Fibroblast of upper back skin (primary cell): ENCODE measurements at regions not wholly inside any gene's neighbourhood (a gene's known extent, or its start where the extent isn't known, plus 50 kb on each side); places are given as distances from the start of the nearest gene placed in this dataset.
A peak's percentile ranks its signal among the peaks of the same experiment; 100 is the strongest.
"Not testable (repeated sequence)": the region's sequence is repeated elsewhere in the genome, so short reads cannot be mapped to it uniquely, and the experiment has no call there.

Experiments used
- DNase-seq: peaks from one replicate; pipeline ENCODE4 v3.0.0-alpha.2; 2013

DNA sequence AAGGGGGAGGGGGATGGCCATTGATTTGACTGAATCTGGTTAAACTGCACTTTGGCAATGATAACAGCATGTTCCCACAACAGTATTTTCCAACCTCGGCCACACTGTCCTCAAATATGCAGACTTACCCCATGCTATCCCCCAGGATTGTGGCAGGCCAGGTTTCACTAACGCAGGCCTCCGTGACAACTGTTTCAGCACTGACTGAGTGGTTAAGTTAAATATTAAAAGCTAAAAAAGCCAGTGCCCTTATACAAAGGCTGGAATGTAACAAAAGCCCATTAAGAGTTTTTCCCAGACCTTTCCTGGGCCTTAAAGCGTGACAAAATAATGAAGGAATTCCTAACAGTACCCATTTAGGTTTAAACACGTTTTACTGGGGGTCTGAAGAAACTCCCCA, 202.9 kb downstream of the USP25 start:
- peak; percentile 3 for DNase-seq

DNA sequence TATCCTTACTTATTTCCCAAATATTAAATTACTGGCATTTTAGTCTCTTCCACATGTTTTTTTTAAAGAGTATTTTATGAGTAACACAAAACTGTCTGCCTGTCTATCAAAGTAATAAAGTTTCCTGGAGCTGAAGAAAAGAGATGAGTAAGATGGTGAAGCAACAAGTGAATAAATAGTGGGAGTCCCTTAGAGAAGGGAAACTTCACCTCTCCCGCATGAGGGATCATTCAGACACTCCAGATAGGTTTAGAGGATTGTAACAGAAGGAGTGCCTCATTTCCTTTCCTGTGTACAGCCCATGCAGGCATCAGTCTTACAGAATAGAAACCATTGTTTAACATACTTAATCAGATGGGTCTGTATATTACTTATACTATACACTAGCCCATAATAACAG, 205.7 kb downstream of the USP25 start:
- DNase-seq: no peak

- no peak for DNase-seq
These were observed 213.4 kb downstream of the USP25 start for GRCh38 chr21:15943009-15943666.

DNA sequence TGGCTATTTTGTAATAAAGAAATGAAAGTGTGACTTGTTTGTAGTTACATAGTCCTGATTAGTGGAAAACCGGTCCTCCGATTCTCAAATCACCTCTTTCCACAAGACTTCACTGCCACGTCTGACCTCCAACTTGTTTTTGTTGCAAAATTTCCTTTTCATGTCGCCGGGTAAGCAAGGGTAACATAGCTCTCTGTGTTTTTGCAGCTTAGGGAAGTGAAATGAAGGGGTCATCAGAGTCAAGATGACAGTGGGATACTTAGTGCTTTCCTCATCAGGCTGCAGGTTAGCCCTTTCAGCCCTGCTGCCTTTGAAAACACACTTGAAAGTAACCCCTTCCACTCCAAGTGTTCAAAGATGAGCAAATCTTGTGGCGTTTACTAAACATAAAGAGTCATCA, 217.9 kb downstream of the USP25 start:
- no peak for DNase-seq

- no peak for DNase-seq
These were observed 223.9 kb downstream of the USP25 start for GRCh38 chr21:15953551-15954116.

GRCh38 chr21:15964236-15964855, 234.6 kb downstream of the USP25 start:
- DNase-seq: peak; percentile 47

DNA sequence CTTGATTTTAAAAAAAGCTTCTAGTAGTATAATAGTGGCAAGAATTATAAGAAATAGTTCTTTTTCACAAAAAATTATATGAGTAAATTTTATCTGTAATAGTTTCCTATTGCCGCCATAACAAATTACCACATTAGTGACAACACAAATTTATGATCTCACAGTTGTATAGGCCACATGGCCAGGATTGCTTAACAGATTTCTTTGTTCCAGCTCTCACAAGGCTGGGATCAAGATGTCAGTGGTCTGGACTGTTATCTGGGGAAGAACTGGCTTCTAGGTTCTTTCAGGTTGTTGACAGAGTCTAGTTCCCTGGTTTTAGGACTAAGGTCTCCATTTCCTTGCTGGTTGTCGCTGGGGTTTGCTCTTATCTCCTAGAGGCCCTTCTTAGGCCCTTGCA, 236.4 kb downstream of the USP25 start:
- no peak for DNase-seq

- no peak for DNase-seq
These were observed 236.9 kb downstream of the USP25 start for GRCh38 chr21:15966651-15967050.

- DNase-seq: peak; percentile 45
These were observed 237.9 kb downstream of the USP25 start for GRCh38 chr21:15967661-15968060.

- no peak for DNase-seq
These were observed 239.1 kb downstream of the USP25 start for GRCh38 chr21:15968776-15969310.

GRCh38 chr21:15976807-15977206, 247.0 kb downstream of the USP25 start:
- no peak for DNase-seq

DNA sequence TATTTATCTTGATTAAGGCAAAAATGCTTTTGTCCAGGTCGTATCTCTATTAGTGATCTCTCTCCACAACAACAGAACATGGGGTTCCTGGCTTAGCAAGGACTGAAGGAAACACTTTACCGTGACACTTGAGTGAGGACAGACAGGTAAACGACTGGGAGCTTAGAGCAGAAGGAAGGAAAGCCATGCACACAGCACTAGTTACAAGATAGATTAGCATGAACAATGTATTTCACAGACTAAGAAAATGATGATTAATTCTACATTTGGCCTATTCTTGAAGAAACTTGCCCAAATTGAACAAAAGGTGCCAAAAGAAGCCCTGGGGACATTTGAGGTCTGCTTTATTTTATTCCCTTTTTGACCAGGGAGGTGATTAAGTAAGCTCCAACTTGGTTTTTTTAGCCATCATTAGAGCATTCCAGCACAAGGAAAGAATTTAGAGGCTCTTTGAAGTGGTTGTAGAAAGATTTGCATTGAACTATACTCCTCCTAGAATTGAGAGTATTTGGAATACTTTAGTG, 248.5 kb downstream of the USP25 start:
- peak; percentile 94 for DNase-seq

DNA sequence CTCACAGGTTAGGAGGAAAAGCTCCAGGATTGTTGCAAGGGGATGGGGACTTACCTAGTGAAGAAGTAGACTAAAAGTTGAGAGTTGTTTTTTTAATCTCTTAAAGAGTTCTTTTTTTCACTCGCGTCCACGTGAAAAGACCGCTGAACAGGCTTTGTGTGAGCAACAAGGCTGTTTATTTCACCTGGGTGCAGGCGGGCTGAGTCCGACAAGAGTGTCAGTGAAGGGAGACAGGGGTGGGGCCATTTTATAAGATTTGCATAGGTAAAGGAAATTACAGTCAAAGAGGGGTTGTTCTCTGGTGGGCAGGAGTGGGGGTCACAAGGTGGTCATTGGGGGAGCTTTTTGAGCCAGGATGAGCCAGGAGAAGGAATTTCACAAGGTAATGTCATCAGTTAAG, 249.7 kb downstream of the USP25 start:
- DNase-seq: not testable (repeated sequence)

DNA sequence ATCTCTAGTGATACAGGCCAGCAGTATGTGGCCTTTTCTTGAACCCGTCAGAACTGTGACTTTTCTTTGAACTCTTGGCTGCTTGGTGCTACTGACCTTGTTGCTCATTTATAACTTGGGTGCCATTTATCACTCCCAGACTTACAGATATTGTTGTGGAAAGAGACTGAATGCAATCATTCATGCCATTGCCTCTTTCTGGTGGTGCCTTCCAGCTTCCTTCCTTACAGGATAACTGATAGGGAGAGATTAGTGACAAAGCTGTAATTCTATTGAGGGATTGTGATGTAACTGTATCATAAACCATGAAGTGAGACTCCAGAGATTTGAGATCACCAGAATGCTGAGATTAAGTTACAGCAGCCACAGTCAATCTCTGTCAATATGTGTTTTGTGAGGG, 256.5 kb downstream of the USP25 start:
- DNase-seq: peak; percentile 14

- DNase-seq: no peak
These were observed 262.4 kb downstream of the USP25 start for GRCh38 chr21:15992171-15992570.

DNA sequence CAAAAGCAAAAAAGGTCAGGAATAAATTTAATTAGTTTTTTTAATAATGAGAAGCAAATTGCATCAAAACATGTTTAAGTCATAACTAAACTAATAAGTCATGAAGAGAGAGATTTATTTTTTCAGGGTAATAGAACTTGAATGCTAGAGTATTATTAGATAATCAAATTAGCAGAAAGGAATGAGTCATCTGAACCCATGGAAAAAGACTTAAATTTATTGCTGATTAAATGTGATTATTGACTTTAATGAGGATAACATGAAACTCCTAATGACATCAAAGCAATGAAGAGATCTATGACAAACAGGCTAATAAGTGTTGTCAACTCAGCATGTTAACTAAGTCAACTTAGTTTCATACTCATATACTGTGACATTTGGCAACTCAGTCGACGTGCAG, 264.2 kb downstream of the USP25 start:
- no peak for DNase-seq

DNA sequence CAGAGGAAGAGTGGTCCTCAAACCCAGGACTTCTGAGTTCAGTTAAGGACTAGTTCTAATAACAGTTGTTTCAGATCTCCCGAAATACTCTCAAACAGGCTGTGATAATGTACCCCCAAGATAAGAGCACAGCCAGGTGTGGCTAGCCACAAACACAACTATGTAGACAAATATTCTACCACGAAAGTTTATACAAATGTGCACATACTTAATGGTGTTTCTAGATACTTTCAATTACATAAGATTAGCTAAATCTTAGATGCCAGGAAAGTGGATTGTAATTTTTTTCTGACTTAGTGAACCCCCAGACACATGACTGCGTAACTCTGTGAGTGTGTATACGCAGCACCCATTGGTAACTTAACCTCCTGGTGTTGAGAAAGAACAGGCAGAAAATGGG, 270.0 kb downstream of the USP25 start:
- DNase-seq: no peak

DNA sequence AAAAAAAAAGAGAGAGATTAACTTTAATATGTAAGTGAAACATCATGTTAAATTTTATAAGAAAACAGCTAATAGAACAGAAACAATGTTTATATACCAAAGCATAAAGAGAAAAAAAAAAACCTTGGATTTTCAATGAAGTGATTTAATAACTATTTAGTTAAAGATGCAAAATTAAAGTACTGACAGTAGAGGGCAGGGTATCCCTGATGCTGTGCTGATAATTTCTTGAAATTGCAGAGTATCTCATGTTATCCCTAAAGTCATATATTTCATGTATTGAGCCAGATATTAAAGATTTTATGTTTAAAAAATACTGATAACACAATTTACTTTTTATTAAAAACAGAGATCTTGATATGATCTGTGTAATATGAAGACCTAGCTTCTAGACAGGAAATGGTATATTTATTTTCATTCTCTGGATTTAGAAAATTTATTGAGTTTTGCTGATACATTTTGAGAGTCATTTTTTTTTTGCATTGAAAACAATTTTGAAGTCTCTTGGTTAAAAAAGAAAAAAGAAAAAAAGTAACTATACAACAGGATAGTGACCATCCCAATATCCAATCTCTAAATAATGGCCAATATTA, 273.2 kb downstream of the USP25 start:
- DNase-seq: peak; percentile 52

DNA sequence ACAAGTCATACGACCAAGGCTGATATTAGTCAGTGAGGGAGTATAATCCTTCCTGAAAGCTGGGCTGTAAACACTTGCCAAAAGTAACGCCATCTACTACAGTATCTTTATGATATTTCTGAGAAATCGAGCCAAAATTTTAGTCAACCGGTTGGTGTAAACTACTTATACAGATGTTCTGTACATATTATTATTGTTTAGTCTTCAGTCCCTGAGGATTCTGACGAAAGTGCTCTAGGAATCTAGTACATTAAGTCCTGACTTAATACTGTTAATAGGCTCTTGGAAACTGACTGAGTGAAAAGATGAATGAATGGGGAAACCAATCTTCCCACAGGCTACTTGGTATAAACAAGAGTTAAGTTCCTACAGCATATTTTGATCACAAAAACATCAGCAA, 274.3 kb downstream of the USP25 start:
- no peak for DNase-seq

DNA sequence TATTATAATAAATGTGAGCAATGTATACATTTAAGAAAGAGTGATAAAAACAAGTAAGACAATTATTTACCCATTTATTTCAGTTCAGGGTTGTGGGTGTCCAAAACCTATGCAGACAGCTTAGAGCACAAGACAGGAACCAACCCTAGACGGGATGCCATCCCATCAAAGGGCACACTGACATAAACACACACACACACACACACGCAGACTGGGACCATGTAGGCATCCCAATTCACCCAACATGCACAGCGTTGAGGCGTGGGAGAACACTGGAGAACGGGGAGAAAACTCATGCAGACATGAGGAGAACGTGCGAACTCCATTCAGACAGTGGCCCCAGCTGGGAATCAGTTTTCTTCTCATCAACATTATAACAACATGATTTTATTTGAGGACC, 274.7 kb downstream of the USP25 start:
- DNase-seq: no peak

DNA sequence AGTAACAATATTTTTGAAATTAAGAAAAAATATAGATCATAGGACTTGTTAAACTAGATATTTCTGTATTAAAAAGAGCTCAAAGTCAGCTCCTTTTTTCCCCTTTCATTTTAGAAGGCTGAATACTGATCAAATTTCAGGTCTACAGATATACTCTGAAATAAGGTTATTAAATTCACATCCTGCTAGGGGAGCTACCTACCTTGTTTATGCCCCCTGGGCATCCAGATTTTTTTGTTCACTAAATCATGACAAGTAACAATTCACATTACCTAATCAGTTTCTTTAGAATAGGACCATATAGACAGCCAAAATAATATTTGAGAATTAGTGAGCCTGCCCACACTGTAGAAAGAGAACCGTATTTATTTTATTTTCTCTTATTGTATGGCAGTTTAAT, 276.2 kb downstream of the USP25 start:
- DNase-seq: no peak

GRCh38 chr21:16007943-16008342, 278.2 kb downstream of the USP25 start:
- peak; percentile 60 for DNase-seq

- no peak for DNase-seq
These were observed 281.9 kb downstream of the USP25 start for GRCh38 chr21:16011719-16012118.

- DNase-seq: no peak
These were observed 283.8 kb downstream of the USP25 start for GRCh38 chr21:16013570-16013969.
